OCI-LY7 (cell line): ENCODE measurements at regions not wholly inside any gene's neighbourhood (a gene's known extent, or its start where the extent isn't known, plus 50 kb on each side); places are given as distances from the start of the nearest gene placed in this dataset.

ENCODE experiments used
- BruUV-seq: library from RNA; stranded (reverse); fragments of 400-500 nt; replicated peaks from 2 replicates; lab custom pipeline; 2021; lab: Mats Ljungman, UMichigan
- CTCF ChIA-PET: fragments of 300-600 bp; sonication (Branson Sonifier 250); formaldehyde crosslinking; loops from one replicate; lab custom pipeline; 2022; ENCODE audit warnings: antibody characterized with exemption; ENCODE audit not compliant: unreplicated experiment; lab: Charles Lee
- POLR2A ChIA-PET: fragments of 300-600 bp; sonication (Branson Sonifier 250); formaldehyde crosslinking; loops from one replicate; lab custom pipeline; 2022; ENCODE audit warnings: antibody characterized with exemption; lab: Charles Lee
- DNase-seq: peaks from one replicate; pipeline ENCODE4 v3.0.0-alpha.2; 2015; ENCODE audit warnings: low spot score
- H2AFZ ChIP-seq: fragments of 200-600 bp; sonication (generic), shearing (Covaris generic); 2 replicates; pipeline ENCODE4 v1.6.1; 2014; ENCODE audit warnings: mild to moderate bottlenecking, antibody characterized with exemption, low read length, moderate library complexity
- H3K27ac ChIP-seq: fragments of 200-600 bp; sonication (generic); 2 replicates; pipeline ENCODE4 v1.5.1; 2014; ENCODE audit warnings: mixed run types, low read depth, mild to moderate bottlenecking, moderate library complexity, low read length, inconsistent platforms; ENCODE audit not compliant: poor library complexity, severe bottlenecking
- H3K36me3 ChIP-seq: fragments of 200-600 bp; sonication (generic); 2 replicates; pipeline ENCODE4 v1.6.1; 2014; ENCODE audit warnings: mild to moderate bottlenecking, antibody characterized with exemption, low read length, moderate library complexity, mixed read lengths; ENCODE audit not compliant: insufficient read depth
- H3K4me1 ChIP-seq: fragments of 200-600 bp; sonication (generic); 2 replicates; pipeline ENCODE4 v1.5.1; 2014; ENCODE audit warnings: mild to moderate bottlenecking, low read length; ENCODE audit not compliant: insufficient read depth, poor library complexity, severe bottlenecking
- H3K4me2 ChIP-seq: fragments of 200-600 bp; sonication (generic); 2 replicates; pipeline ENCODE4 v1.6.1; 2014; ENCODE audit warnings: mild to moderate bottlenecking, low read length
- H3K4me3 ChIP-seq: fragments of 200-600 bp; sonication (generic); 2 replicates; pipeline ENCODE4 v1.5.1; 2014; ENCODE audit warnings: mild to moderate bottlenecking, low read depth, low read length; ENCODE audit not compliant: poor library complexity, severe bottlenecking
- H3K79me2 ChIP-seq: fragments of 200-600 bp; sonication (generic); 2 replicates; pipeline ENCODE4 v1.6.1; 2016; ENCODE audit warnings: low read depth, mild to moderate bottlenecking, low read length, moderate library complexity, mixed read lengths; ENCODE audit not compliant: insufficient read depth
- H3K9me2 ChIP-seq: fragments of 200-600 bp; sonication (generic); 2 replicates; pipeline ENCODE4 v1.6.1; 2016; ENCODE audit warnings: mild to moderate bottlenecking, low read length, mixed read lengths; ENCODE audit not compliant: insufficient read depth
- H3K9me3 ChIP-seq: fragments of 200-600 bp; sonication (generic); 2 replicates; pipeline ENCODE4 v1.6.1; 2014; ENCODE audit warnings: mild to moderate bottlenecking, mixed run types, low read length, mixed read lengths
- H4K20me1 ChIP-seq: fragments of 200-600 bp; sonication (generic); 2 replicates; pipeline ENCODE4 v1.6.1; 2014; ENCODE audit warnings: mild to moderate bottlenecking, antibody characterized with exemption, low read length, moderate library complexity, mixed read lengths; ENCODE audit not compliant: insufficient read depth
- CTCF ChIP-seq: fragments of 200-600 bp; sonication (generic); conservative IDR thresholded peaks from 2 replicates; pipeline ENCODE4 v1.5.1; 2014; ENCODE audit warnings: mild to moderate bottlenecking, antibody characterized with exemption, low read length, moderate library complexity, mixed read lengths
- EZH2phosphoT487 ChIP-seq: fragments of 200-600 bp; sonication (generic); IDR thresholded peaks from 2 replicates; pipeline ENCODE4 v1.6.1; 2018; ENCODE audit warnings: low read depth, borderline replicate concordance, mild to moderate bottlenecking, mixed run types, antibody characterized with exemption, low read length, moderate library complexity, mixed read lengths
- intact Hi-C: fragments of 100-400 bp; cut with micrococcal nuclease; formaldehyde crosslinking; loops from one replicate; pipeline ENCODE4 v1.10.0; 2022; ENCODE audit not compliant: unreplicated experiment

GRCh38 chr5:20649966-20650365 lies 662.0 kb upstream of the CDH18 start:
- no peak overlapping the region for H3K4me3 ChIP-seq
- H2AFZ ChIP-seq, result no peak overlapping the region
- no peak overlapping the region for H3K4me2 ChIP-seq
- no peaks in the 10 kb centered on the region for H3K9me2 ChIP-seq
- TF ChIP-seq EZH2phosphoT487 (no peak), CTCF (no peak)
- intact Hi-C loops, result no loop called here
- H3K79me2 ChIP-seq, result no peaks in the 10 kb centered on the region
- H3K27ac ChIP-seq, result no peak overlapping the region
- H3K36me3 ChIP-seq, result no peaks in the 10 kb centered on the region
- no peaks in the 10 kb centered on the region for H3K9me3 ChIP-seq
- no peaks in the 10 kb centered on the region for H4K20me1 ChIP-seq
- CTCF ChIA-PET, result no interaction called here
- POLR2A ChIA-PET, result no interaction called here
- no TSS peak for BruUV-seq
- no peaks in the 10 kb centered on the region for H3K4me1 ChIP-seq
- no peak for DNase-seq

GRCh38 chr5:20648981-20649380 lies 661.0 kb upstream of the CDH18 start:
- CTCF ChIA-PET, result no interaction called here

GRCh38 chr5:20636686-20637085 lies 648.7 kb upstream of the CDH18 start:
- Histone ChIP-seq H3K9me3 (no peaks in the 10 kb centered on the region), H3K4me3 (no peak overlapping the region), H3K27ac (no peak overlapping the region), H3K36me3 (no peaks in the 10 kb centered on the region), H4K20me1 (no peaks in the 10 kb centered on the region), H3K4me1 (no peaks in the 10 kb centered on the region), H3K4me2 (no peak overlapping the region), H2AFZ (no peak overlapping the region), H3K79me2 (no peaks in the 10 kb centered on the region), H3K9me2 (no peaks in the 10 kb centered on the region)
- ChIA-PET POLR2A (no interaction called here), CTCF (no interaction called here)
- BruUV-seq, result no TSS peak
- TF ChIP-seq EZH2phosphoT487 (no peak), CTCF (no peak)
- DNase-seq, result no peak
- intact Hi-C loops, result no loop called here

More at GRCh38 chr5:20648981-20649380, 661.0 kb upstream of the CDH18 start:
- BruUV-seq, result no TSS peak
- Histone ChIP-seq H3K36me3 (no peaks in the 10 kb centered on the region), H3K9me3 (no peaks in the 10 kb centered on the region), H2AFZ (no peak overlapping the region), H4K20me1 (no peaks in the 10 kb centered on the region), H3K27ac (no peak overlapping the region), H3K4me1 (no peaks in the 10 kb centered on the region), H3K4me2 (no peak overlapping the region), H3K79me2 (no peaks in the 10 kb centered on the region), H3K4me3 (no peak overlapping the region), H3K9me2 (no peaks in the 10 kb centered on the region)
- TF ChIP-seq CTCF, result no peak
- no peak for TF ChIP-seq EZH2phosphoT487
- POLR2A ChIA-PET, result no interaction called here
- no peak for DNase-seq
- intact Hi-C loops, result no loop called here
